ENCODE measurements at regions not wholly inside any gene's neighbourhood (a gene's known extent, or its start where the extent isn't known, plus 50 kb on each side); places are given as distances from the start of the nearest gene placed in this dataset.

DNA sequence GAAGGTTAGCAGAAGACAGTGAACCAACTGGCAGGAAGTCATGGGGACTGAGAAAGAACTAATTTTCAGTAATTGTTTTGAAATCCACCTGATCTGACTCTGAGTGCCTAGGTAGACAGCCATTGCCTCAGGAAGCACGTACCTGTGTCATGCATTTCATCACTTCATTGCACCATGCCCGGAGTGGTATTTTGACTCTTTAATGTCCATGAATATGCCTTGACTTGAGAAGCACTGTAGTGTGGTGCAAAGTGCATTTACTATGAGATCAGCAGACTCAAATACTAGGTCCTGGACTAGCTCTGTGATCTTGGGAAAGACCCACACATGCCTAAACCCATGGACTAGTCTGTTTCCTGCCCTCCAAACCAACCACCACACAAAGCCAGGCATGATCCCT lies 370.9 kb upstream of the MARCKS start:
- no peak overlapping the region for H3K4me3 ChIP-seq (ENCODE audit: low read length in 2 of 2)
- no peak for DNase-seq (ENCODE audit: low read depth in 6 of 9, low spot score in 9 of 9)

DNA sequence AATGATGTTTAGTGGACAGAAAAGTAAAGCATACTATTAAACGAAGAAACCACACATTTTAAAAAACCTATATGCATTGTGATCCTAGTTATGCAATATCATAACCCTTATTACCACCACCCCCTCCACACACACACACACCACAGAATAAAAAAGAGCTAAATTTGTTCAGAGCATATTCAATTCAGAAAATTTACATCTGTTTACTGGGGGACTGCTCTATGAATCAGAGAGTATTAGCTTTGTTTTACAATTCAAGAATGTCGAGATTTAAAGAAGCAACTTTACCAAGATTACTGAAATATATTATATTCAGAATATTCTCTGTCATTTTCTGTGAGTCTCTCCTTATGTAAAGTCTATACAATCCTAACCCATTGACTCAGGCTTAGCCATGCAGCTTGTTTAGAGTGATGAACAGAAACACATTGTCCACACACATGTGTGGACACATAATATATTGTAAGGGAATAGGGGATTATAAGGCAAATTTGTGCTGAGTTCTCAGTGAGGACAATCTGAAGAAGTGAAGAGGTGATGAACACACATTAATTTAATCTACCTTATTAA lies 369.6 kb upstream of the MARCKS start:
- Histone ChIP-seq H3K4me3 (ENCODE audit: low read length in 2 of 2) (no peak overlapping the region), H3K4me1 (ENCODE audit: control insufficient read depth in 2 of 2, insufficient read depth in 2 of 2, low read length in 2 of 2) (no peaks in the 10 kb centered on the region), H3K9me3 (ENCODE audit: control insufficient read depth in 2 of 2, insufficient read depth in 1 of 2, low read length in 1 of 2) (no peaks in the 10 kb centered on the region), H3K36me3 (ENCODE audit: control insufficient read depth in 2 of 2, insufficient read depth in 2 of 2, low read length in 1 of 2) (no peaks in the 10 kb centered on the region), H3K27me3 (ENCODE audit: control insufficient read depth in 2 of 2, insufficient read depth in 1 of 2, low read length in 1 of 2) (no peaks in the 10 kb centered on the region), H3K27ac (ENCODE audit: low read depth in 1 of 2, low read length in 1 of 2) (no peak overlapping the region)
- DNase-seq (ENCODE audit: low read depth in 6 of 9, low spot score in 9 of 9): no peak
- WGBS: 98% methylated on average over 2 of the region's 2 CpGs

More for the DNA sequence above, 370.9 kb upstream of the MARCKS start:
- 89% methylated on average over 2 of the region's 2 CpGs for WGBS
- H3K36me3 ChIP-seq (ENCODE audit: control insufficient read depth in 2 of 2, insufficient read depth in 2 of 2, low read length in 1 of 2): no peaks in the 10 kb centered on the region
- no peak overlapping the region for H3K27ac ChIP-seq (ENCODE audit: low read depth in 1 of 2, low read length in 1 of 2)
- no peaks in the 10 kb centered on the region for H3K27me3 ChIP-seq (ENCODE audit: control insufficient read depth in 2 of 2, insufficient read depth in 1 of 2, low read length in 1 of 2)
- H3K4me1 ChIP-seq (ENCODE audit: control insufficient read depth in 2 of 2, insufficient read depth in 2 of 2, low read length in 2 of 2): no peaks in the 10 kb centered on the region
- no peaks in the 10 kb centered on the region for H3K9me3 ChIP-seq (ENCODE audit: control insufficient read depth in 2 of 2, insufficient read depth in 1 of 2, low read length in 1 of 2)

DNA sequence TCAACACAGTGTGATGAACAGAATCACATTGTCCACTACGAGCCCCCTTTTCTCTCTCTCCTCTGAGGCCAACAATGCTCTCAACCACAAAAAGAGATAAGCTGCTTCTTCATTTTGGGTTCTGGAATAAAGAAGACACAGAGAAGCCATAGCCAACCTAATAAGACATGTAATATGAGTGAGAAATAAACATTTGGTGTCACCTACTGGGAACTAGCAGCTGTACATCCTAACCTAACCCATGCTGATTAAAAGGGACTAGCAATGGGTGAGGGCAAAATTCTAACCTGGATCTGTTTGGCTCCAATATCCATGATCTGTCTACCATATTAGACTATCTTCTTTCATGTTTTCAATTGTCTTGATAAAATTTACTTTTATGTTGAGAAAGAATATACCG lies 369.1 kb upstream of the MARCKS start:
- Histone ChIP-seq H3K36me3 (ENCODE audit: control insufficient read depth in 2 of 2, insufficient read depth in 2 of 2, low read length in 1 of 2) (no peaks in the 10 kb centered on the region), H3K9me3 (ENCODE audit: control insufficient read depth in 2 of 2, insufficient read depth in 1 of 2, low read length in 1 of 2) (no peaks in the 10 kb centered on the region), H3K4me3 (ENCODE audit: low read length in 2 of 2) (no peak overlapping the region), H3K27me3 (ENCODE audit: control insufficient read depth in 2 of 2, insufficient read depth in 1 of 2, low read length in 1 of 2) (no peaks in the 10 kb centered on the region), H3K4me1 (ENCODE audit: control insufficient read depth in 2 of 2, insufficient read depth in 2 of 2, low read length in 2 of 2) (no peaks in the 10 kb centered on the region), H3K27ac (ENCODE audit: low read depth in 1 of 2, low read length in 1 of 2) (no peak overlapping the region)
- no peak for DNase-seq (ENCODE audit: low read depth in 6 of 9, low spot score in 9 of 9)
- 96% methylated on average over 2 of the region's 2 CpGs for WGBS

DNA sequence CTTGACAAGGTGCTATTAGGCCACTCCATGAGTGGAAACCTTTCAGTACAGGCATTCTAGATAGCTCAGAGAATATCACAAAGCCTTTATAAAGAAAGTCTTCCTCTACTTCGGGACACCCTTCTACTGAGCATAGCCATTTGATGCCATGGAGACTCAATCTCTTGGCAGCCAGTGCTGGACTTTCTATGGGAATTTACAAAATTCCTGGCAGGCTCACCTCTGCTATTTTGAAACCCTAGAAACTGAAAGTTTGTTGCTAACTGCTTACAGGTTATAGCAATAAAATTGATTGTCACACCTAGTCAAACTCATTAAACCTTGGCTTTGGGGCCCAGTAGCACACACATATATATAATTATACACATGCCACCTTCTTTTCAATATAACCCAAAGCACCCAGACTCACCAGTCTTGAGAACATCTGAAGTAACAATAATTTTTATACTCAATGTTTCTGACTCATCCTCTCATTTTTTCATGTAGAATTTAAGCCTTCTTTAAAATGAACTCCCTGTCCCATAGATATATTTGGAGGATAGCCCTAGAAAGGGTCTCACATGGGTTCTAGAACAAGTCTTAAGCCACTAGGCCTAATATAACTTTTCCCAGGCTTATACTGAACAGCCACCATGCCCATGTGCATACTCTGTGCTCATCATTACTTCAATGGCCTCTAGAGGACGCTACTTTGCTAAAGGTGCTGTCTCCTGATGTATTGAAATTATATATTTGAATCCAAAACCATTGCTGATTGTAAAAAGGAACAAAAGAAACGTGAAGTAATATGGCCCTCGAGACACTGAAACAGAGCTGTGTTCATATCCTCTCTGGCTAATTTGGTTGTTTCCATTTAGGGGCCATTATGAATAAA lies 368.1 kb upstream of the MARCKS start:
- no peaks in the 10 kb centered on the region for H3K36me3 ChIP-seq (ENCODE audit: control insufficient read depth in 2 of 2, insufficient read depth in 2 of 2, low read length in 1 of 2)
- WGBS: 72% methylated on average over 4 of the region's 4 CpGs
- no peak for DNase-seq (ENCODE audit: low read depth in 6 of 9, low spot score in 9 of 9)
- no peak overlapping the region for H3K27ac ChIP-seq (ENCODE audit: low read depth in 1 of 2, low read length in 1 of 2)
- no peak overlapping the region for H3K4me3 ChIP-seq (ENCODE audit: low read length in 2 of 2)
- no peaks in the 10 kb centered on the region for H3K27me3 ChIP-seq (ENCODE audit: control insufficient read depth in 2 of 2, insufficient read depth in 1 of 2, low read length in 1 of 2)
- H3K4me1 ChIP-seq (ENCODE audit: control insufficient read depth in 2 of 2, insufficient read depth in 2 of 2, low read length in 2 of 2): no peaks in the 10 kb centered on the region
- H3K9me3 ChIP-seq (ENCODE audit: control insufficient read depth in 2 of 2, insufficient read depth in 1 of 2, low read length in 1 of 2): no peaks in the 10 kb centered on the region

DNA sequence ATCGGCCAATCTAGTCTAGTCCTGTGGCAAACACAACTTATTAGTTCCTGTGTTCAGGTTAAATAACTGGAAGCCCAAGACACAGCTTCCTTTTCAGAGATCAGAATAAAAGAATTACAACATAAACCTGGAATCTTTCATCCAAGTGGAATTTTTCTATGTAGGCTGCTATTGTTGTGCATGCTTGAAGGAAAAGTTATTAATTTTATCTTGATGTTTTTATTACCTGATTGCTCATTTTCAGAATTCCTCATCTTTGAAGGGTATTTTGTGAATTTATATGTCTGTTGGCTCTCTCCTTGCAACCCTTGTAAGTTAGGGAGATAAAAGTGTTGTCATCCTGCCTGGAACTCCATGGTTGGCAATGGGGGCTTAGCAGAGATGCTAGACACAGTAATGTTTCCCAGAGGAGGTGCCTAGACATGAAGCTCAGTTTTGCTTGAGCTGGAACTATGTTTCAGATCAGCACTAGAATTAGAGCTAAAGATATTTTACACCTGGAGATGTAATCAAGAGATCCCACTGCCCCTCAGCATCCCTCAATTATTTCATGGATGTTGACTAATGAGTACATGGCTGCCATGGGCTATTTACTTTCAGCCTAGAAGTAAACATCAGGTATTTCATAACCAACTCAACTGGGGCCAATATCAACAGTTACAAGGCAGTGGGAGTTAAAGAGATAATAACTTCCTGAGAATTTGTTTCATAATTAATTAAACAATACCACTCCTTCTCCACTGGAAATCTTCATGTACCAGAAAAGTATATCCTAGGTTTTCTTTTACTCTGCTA lies 367.0 kb upstream of the MARCKS start:
- WGBS: 100% methylated on average over 1 of the region's 1 CpG
- H3K36me3 ChIP-seq (ENCODE audit: control insufficient read depth in 2 of 2, insufficient read depth in 2 of 2, low read length in 1 of 2): no peaks in the 10 kb centered on the region
- no peak for DNase-seq (ENCODE audit: low read depth in 6 of 9, low spot score in 9 of 9)
- H3K4me3 ChIP-seq (ENCODE audit: low read length in 2 of 2): no peak overlapping the region
- no peaks in the 10 kb centered on the region for H3K4me1 ChIP-seq (ENCODE audit: control insufficient read depth in 2 of 2, insufficient read depth in 2 of 2, low read length in 2 of 2)
- no peaks in the 10 kb centered on the region for H3K9me3 ChIP-seq (ENCODE audit: control insufficient read depth in 2 of 2, insufficient read depth in 1 of 2, low read length in 1 of 2)
- H3K27me3 ChIP-seq (ENCODE audit: control insufficient read depth in 2 of 2, insufficient read depth in 1 of 2, low read length in 1 of 2): no peaks in the 10 kb centered on the region
- no peak overlapping the region for H3K27ac ChIP-seq (ENCODE audit: low read depth in 1 of 2, low read length in 1 of 2)

DNA sequence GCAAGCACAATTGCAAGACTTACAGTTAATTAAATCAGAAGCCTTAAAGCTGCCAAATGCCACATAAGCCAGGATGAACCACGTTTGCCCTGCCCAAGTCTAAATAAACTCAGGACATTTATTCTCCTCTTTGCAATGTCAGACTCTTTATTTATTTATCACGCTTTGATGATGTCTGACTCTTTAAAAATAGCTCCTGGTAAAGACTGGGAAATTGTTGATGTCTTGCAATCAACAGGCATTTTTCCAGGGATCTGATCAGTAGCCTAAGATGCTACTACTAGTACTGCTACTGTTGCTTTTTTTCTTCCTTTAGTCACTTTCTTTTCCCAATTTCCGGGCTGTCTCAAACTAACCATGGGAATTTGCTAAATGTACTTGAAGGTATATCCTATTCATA lies 365.8 kb upstream of the MARCKS start:
- Histone ChIP-seq H3K4me3 (ENCODE audit: low read length in 2 of 2) (no peak overlapping the region), H3K4me1 (ENCODE audit: control insufficient read depth in 2 of 2, insufficient read depth in 2 of 2, low read length in 2 of 2) (no peaks in the 10 kb centered on the region), H3K36me3 (ENCODE audit: control insufficient read depth in 2 of 2, insufficient read depth in 2 of 2, low read length in 1 of 2) (no peaks in the 10 kb centered on the region), H3K9me3 (ENCODE audit: control insufficient read depth in 2 of 2, insufficient read depth in 1 of 2, low read length in 1 of 2) (no peaks in the 10 kb centered on the region), H3K27me3 (ENCODE audit: control insufficient read depth in 2 of 2, insufficient read depth in 1 of 2, low read length in 1 of 2) (no peaks in the 10 kb centered on the region), H3K27ac (ENCODE audit: low read depth in 1 of 2, low read length in 1 of 2) (no peak overlapping the region)
- 90% methylated on average over 3 of the region's 3 CpGs for WGBS
- no peak for DNase-seq (ENCODE audit: low read depth in 6 of 9, low spot score in 9 of 9)

DNA sequence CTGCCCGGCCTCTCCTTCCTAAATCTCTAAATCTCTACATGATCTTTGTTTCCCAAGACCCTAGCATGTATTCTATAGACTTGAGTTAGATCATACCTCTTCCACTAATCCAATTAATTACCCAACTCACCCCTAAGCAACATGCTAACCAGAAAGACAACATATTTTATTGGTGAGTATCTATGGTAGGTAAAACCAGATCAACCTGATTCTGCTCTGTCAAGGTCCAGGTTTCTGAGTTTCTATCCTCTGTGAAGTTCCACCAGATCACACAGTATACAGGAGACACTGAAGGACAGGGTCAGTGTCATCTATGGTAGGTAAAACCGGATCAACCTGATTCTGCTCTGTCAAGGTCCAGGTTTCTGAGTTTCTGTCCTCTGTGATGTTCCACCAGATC lies 363.2 kb upstream of the MARCKS start:
- H3K4me3 ChIP-seq (ENCODE audit: low read length in 2 of 2): no peak overlapping the region
- no peaks in the 10 kb centered on the region for H3K9me3 ChIP-seq (ENCODE audit: control insufficient read depth in 2 of 2, insufficient read depth in 1 of 2, low read length in 1 of 2)
- WGBS: 90% methylated on average over 2 of the region's 2 CpGs
- no peak for DNase-seq (ENCODE audit: low read depth in 6 of 9, low spot score in 9 of 9)
- H3K36me3 ChIP-seq (ENCODE audit: control insufficient read depth in 2 of 2, insufficient read depth in 2 of 2, low read length in 1 of 2): no peaks in the 10 kb centered on the region
- no peak overlapping the region for H3K27ac ChIP-seq (ENCODE audit: low read depth in 1 of 2, low read length in 1 of 2)
- H3K27me3 ChIP-seq (ENCODE audit: control insufficient read depth in 2 of 2, insufficient read depth in 1 of 2, low read length in 1 of 2): no peaks in the 10 kb centered on the region
- H3K4me1 ChIP-seq (ENCODE audit: control insufficient read depth in 2 of 2, insufficient read depth in 2 of 2, low read length in 2 of 2): no peaks in the 10 kb centered on the region

DNA sequence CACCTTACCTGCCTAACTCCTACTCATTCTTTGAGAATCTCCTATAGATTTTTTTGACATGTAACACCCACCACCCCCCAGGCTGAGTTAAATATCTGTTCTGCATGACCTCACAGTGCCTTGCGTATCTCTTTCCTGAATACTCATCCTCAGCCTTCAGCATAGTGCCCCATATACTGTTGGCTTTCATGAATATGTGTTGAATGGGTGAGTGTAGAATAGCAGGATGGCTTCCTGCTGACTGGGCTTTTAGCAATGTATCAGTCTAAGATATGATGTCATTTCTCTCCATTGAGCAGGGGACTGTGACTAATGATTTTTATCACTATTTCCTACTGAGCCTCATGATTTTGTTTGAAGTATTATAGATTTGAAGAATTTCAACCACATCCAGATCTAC lies 361.6 kb upstream of the MARCKS start:
- WGBS: 100% methylated on average over 1 of the region's 1 CpG
- H3K27ac ChIP-seq (ENCODE audit: low read depth in 1 of 2, low read length in 1 of 2): no peak overlapping the region

DNA sequence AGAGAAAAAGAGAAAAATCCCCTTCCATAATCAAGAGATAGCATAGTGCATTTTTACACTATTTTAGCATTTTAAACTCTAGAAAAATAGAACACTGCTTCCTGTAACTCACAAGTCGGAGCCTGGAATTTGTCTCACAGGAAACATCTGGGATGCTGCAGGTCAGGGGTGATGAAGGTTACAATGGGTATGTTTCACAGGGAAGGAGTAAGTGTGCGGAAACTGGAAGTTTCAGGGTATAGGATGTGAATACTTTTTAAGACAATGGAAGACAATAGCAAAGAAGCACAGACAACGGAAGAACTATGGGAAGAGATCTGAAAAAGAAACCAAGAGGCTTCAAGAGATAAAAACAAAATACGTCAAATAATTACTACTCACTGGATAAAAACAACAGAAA lies 361.0 kb upstream of the MARCKS start:
- no peaks in the 10 kb centered on the region for H3K36me3 ChIP-seq (ENCODE audit: control insufficient read depth in 2 of 2, insufficient read depth in 2 of 2, low read length in 1 of 2)
- DNase-seq (ENCODE audit: low read depth in 6 of 9, low spot score in 9 of 9): no peak
- no peak overlapping the region for H3K4me3 ChIP-seq (ENCODE audit: low read length in 2 of 2)
- no peaks in the 10 kb centered on the region for H3K27me3 ChIP-seq (ENCODE audit: control insufficient read depth in 2 of 2, insufficient read depth in 1 of 2, low read length in 1 of 2)
- no peaks in the 10 kb centered on the region for H3K9me3 ChIP-seq (ENCODE audit: control insufficient read depth in 2 of 2, insufficient read depth in 1 of 2, low read length in 1 of 2)
- H3K27ac ChIP-seq (ENCODE audit: low read depth in 1 of 2, low read length in 1 of 2): no peak overlapping the region
- WGBS: 78% methylated on average over 4 of the region's 4 CpGs
- H3K4me1 ChIP-seq (ENCODE audit: control insufficient read depth in 2 of 2, insufficient read depth in 2 of 2, low read length in 2 of 2): no peaks in the 10 kb centered on the region

More for the DNA sequence above, 361.6 kb upstream of the MARCKS start:
- no peak for DNase-seq (ENCODE audit: low read depth in 6 of 9, low spot score in 9 of 9)
- H3K9me3 ChIP-seq (ENCODE audit: control insufficient read depth in 2 of 2, insufficient read depth in 1 of 2, low read length in 1 of 2): no peaks in the 10 kb centered on the region
- no peaks in the 10 kb centered on the region for H3K4me1 ChIP-seq (ENCODE audit: control insufficient read depth in 2 of 2, insufficient read depth in 2 of 2, low read length in 2 of 2)
- H3K4me3 ChIP-seq (ENCODE audit: low read length in 2 of 2): no peak overlapping the region
- no peaks in the 10 kb centered on the region for H3K36me3 ChIP-seq (ENCODE audit: control insufficient read depth in 2 of 2, insufficient read depth in 2 of 2, low read length in 1 of 2)
- no peaks in the 10 kb centered on the region for H3K27me3 ChIP-seq (ENCODE audit: control insufficient read depth in 2 of 2, insufficient read depth in 1 of 2, low read length in 1 of 2)

All from thymus (tissue), 11 donors.